Smooth muscle cell (in vitro differentiated cells): ENCODE measurements at regions not wholly inside any gene's neighbourhood (a gene's known extent, or its start where the extent isn't known, plus 50 kb on each side); places are given as distances from the start of the nearest gene placed in this dataset.
"Not testable (repeated sequence)": the region's sequence is repeated elsewhere in the genome, so short reads cannot be mapped to it uniquely, and the experiment has no call there.

Source experiments
- DNase-seq: peaks from one replicate; lab custom pipeline; 2025; ENCODE audit not compliant: unreplicated experiment; lab: John Stamatoyannopoulos, UW
- H2AFZ ChIP-seq: fragments of 200-600 bp; sonication (generic); 2 replicates; pipeline ENCODE4 v1.6.0; 2016; ENCODE audit warnings: antibody characterized with exemption, low read depth, mild to moderate bottlenecking
- H3F3A ChIP-seq: fragments of 200-600 bp; sonication (generic); 2 replicates; pipeline ENCODE4 v1.6.0; 2017; ENCODE audit warnings: antibody characterized with exemption, low read depth
- H3K27ac ChIP-seq: fragments of 200-600 bp; sonication (generic); 2 replicates; pipeline ENCODE4 v1.5.1; 2016; ENCODE audit warnings: low read depth, mild to moderate bottlenecking
- H3K27me3 ChIP-seq: fragments of 200-600 bp; sonication (generic); 2 replicates; pipeline ENCODE4 v1.6.1; 2016; ENCODE audit warnings: low read depth, mild to moderate bottlenecking
- H3K36me3 ChIP-seq: fragments of 200-600 bp; sonication (generic); 2 replicates; pipeline ENCODE4 v1.5.1; 2016; ENCODE audit warnings: low read depth
- H3K4me1 ChIP-seq: fragments of 200-600 bp; sonication (generic); 2 replicates; pipeline ENCODE4 v1.5.1; 2016; ENCODE audit warnings: low read depth
- H3K4me2 ChIP-seq: fragments of 200-600 bp; sonication (generic); 2 replicates; pipeline ENCODE4 v1.6.0; 2016; ENCODE audit warnings: mild to moderate bottlenecking
- H3K4me3 ChIP-seq: fragments of 200-600 bp; sonication (generic); 2 replicates; pipeline ENCODE4 v1.5.1; 2016; ENCODE audit warnings: mild to moderate bottlenecking
- H3K79me2 ChIP-seq: fragments of 200-600 bp; sonication (generic); 2 replicates; pipeline ENCODE4 v1.6.0; 2016; ENCODE audit warnings: low read depth, mild to moderate bottlenecking
- H3K9ac ChIP-seq: fragments of 200-600 bp; sonication (generic); 2 replicates; pipeline ENCODE4 v1.6.0; 2016; ENCODE audit warnings: low read depth
- H3K9me3 ChIP-seq: fragments of 200-600 bp; sonication (generic); replicated peaks from 2 replicates; pipeline ENCODE4 v1.5.1; 2016; ENCODE audit warnings: low read depth
- H4K20me1 ChIP-seq: fragments of 200-600 bp; sonication (generic); 2 replicates; pipeline ENCODE4 v1.6.0; 2016; ENCODE audit warnings: low read depth
- WGBS: methylation state at CpG from one replicate; pipeline ENCODE4 v1.1.7; 2016; ENCODE audit warnings: low lambda C conversion rate; 5-methylcytosine and 5-hydroxymethylcytosine counted together
- TF ChIP-seq, protein P1 (sequence below): fragments of 200-600 bp; sonication (generic); IDR thresholded peaks from 2 replicates; pipeline ENCODE4 v1.5.1; 2017; ENCODE audit warnings: borderline replicate concordance, mild to moderate bottlenecking, antibody characterized with exemption; ENCODE audit not compliant: insufficient read depth, poor library complexity, severe bottlenecking

DNA sequence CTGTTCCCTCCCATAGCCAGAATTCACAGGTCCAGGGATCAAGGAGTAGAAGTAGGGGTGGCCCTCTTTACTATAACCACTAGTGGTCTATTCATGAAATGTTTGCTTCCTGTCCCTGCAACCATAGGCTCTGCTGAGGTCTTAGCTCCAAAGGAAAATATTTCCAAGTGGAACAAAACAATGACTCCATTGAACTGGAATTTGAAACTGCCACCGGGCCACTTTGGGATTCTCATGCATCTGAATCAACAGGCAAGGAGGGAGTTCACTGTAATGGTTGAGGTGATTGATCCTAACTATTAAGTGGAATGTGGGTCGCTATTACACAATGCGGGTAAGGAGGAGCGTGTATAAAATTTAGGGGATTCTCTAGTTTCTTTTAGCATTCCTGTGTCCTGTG lies 197.0 kb downstream of the ETNK1 start:
- Histone ChIP-seq H3K9me3 (no peaks in the 10 kb centered on the region), H4K20me1 (no peaks in the 10 kb centered on the region), H3F3A (no peaks in the 10 kb centered on the region), H3K4me1 (no peaks in the 10 kb centered on the region), H3K9ac (no peak overlapping the region), H2AFZ (no peak overlapping the region), H3K4me2 (no peak overlapping the region), H3K79me2 (no peaks in the 10 kb centered on the region), H3K27me3 (no peaks in the 10 kb centered on the region), H3K27ac (no peak overlapping the region), H3K36me3 (no peaks in the 10 kb centered on the region), H3K4me3 (no peak overlapping the region)
- TF ChIP-seq, protein P1, sequence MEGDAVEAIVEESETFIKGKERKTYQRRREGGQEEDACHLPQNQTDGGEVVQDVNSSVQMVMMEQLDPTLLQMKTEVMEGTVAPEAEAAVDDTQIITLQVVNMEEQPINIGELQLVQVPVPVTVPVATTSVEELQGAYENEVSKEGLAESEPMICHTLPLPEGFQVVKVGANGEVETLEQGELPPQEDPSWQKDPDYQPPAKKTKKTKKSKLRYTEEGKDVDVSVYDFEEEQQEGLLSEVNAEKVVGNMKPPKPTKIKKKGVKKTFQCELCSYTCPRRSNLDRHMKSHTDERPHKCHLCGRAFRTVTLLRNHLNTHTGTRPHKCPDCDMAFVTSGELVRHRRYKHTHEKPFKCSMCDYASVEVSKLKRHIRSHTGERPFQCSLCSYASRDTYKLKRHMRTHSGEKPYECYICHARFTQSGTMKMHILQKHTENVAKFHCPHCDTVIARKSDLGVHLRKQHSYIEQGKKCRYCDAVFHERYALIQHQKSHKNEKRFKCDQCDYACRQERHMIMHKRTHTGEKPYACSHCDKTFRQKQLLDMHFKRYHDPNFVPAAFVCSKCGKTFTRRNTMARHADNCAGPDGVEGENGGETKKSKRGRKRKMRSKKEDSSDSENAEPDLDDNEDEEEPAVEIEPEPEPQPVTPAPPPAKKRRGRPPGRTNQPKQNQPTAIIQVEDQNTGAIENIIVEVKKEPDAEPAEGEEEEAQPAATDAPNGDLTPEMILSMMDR, result no peak
- WGBS, result 77% methylated on average over 4 of the region's 4 CpGs
- DNase-seq, result no peak

DNA sequence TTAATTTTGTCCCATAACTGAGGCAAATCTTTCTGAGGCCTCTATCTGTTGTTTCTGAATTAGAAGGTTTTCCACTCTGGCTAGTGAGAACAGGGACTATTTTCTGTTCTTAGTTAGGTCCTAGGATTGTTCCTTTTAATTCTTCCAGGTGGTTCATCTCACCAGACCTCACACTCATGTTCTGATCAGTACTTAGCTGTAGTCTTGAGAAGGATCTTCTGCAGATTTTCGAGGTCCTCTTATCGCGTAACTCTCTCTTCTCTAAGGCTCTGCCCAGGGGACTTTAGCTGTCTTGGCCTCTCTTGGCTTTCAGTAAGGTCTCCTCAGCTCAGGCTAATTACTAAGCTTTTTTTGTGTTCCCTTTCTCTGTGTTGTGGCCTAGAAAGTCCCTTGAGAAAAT lies 201.1 kb downstream of the ETNK1 start:
- Histone ChIP-seq H3K27ac (no peak overlapping the region), H3K9me3 (no peaks in the 10 kb centered on the region)

DNA sequence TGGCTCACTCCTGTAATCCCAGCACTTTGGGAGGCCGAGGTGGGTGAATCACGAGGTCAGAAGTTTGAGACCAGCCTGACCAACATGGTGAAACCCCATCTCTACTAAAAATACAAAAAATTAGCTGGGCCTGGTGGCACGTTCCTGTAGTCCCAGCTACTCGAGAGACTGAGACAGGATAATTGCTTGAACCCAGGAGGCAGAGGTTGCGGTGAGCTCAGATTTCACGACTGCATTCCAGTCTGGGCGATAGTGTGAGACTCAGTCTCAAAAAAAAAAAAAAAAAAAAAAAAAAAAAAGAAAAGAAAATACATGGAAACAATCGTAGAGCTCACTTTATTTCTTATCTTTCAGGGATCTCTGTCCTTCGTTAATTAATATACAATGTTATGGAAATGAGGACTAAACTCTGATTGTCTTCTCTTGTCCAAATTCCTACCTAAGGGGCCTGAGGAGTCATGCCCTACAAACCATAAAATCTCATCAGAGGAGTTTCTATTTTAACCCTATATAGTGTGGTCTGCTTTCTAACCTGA lies 201.5 kb downstream of the ETNK1 start:
- not testable (repeated sequence) for H3K79me2 ChIP-seq, H4K20me1 ChIP-seq, H3K27ac ChIP-seq, H3K9me3 ChIP-seq, H3K4me3 ChIP-seq, DNase-seq, H3K27me3 ChIP-seq, H3F3A ChIP-seq, H3K4me2 ChIP-seq, H3K4me1 ChIP-seq, H3K36me3 ChIP-seq, H2AFZ ChIP-seq, H3K9ac ChIP-seq
- WGBS, result 69% methylated on average over 9 of the region's 9 CpGs

More for the DNA sequence above, 201.1 kb downstream of the ETNK1 start:
- Histone ChIP-seq H3K4me1 (no peaks in the 10 kb centered on the region), H3K36me3 (no peaks in the 10 kb centered on the region), H3K27me3 (no peaks in the 10 kb centered on the region), H4K20me1 (no peaks in the 10 kb centered on the region), H3K4me3 (no peak overlapping the region), H3F3A (no peaks in the 10 kb centered on the region), H2AFZ (no peak overlapping the region), H3K9ac (no peak overlapping the region), H3K79me2 (no peaks in the 10 kb centered on the region), H3K4me2 (no peak overlapping the region)
- DNase-seq, result no peak
- TF ChIP-seq, protein P1, result no peak
- 86% methylated on average over 3 of the region's 3 CpGs for WGBS

DNA sequence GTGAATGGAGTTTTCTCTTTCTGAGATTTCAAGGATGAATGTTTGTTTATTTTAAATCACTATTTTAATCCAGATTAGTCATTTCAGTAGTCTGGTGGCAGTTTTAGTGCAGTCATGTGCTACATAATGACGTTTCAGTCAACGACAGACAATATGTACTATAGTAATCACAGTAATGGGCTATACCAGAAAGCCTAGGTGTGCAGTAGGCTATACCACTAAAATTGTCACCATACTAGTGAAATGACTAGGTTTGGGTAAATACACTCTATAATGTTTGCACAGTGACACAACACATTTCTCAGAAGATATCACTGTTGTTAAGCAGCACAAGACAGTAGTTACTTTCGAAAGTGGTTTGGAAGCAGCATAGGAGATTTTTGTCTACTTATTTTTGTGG lies 203.1 kb downstream of the ETNK1 start:
- Histone ChIP-seq H3K9ac (no peak overlapping the region), H3K27ac (no peak overlapping the region), H3K9me3 (no peaks in the 10 kb centered on the region), H3K4me1 (no peaks in the 10 kb centered on the region), H3K4me3 (no peak overlapping the region), H3K36me3 (no peaks in the 10 kb centered on the region), H4K20me1 (no peaks in the 10 kb centered on the region), H2AFZ (no peak overlapping the region), H3F3A (no peaks in the 10 kb centered on the region), H3K4me2 (no peak overlapping the region), H3K27me3 (no peaks in the 10 kb centered on the region), H3K79me2 (no peaks in the 10 kb centered on the region)
- DNase-seq, result no peak
- 57% methylated on average over 3 of the region's 3 CpGs for WGBS
- TF ChIP-seq, protein P1, result no peak
